GM21786 (cell line): ENCODE measurements at regions not wholly inside any gene's neighbourhood (a gene's known extent, or its start where the extent isn't known, plus 50 kb on each side); places are given as distances from the start of the nearest gene placed in this dataset.

ENCODE experiments used
- ATAC-seq: cut with Tn5 transposase; IDR thresholded peaks from one replicate; pipeline ENCODE4 v1.9.1; 2021; ENCODE audit not compliant: unreplicated experiment

DNA sequence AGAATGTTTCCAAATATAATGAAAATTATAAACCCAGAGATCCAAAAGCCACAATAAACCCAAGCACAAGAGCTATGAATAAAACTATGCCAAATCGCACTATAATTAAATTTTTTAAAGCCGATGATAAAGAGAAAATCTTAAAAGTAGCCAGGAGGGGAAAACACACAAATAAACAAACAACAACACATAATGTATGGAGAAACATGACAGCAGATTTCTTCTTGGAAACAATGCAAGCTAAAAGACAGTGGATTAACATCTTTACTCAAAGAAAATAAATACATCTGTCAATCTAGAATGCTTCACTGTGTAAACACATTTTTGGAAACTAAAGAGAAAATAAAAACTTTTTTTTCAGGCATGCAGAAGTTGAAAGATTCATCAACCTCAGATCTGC is 53.0 kb upstream of the SMOX start:
- no peak for ATAC-seq

DNA sequence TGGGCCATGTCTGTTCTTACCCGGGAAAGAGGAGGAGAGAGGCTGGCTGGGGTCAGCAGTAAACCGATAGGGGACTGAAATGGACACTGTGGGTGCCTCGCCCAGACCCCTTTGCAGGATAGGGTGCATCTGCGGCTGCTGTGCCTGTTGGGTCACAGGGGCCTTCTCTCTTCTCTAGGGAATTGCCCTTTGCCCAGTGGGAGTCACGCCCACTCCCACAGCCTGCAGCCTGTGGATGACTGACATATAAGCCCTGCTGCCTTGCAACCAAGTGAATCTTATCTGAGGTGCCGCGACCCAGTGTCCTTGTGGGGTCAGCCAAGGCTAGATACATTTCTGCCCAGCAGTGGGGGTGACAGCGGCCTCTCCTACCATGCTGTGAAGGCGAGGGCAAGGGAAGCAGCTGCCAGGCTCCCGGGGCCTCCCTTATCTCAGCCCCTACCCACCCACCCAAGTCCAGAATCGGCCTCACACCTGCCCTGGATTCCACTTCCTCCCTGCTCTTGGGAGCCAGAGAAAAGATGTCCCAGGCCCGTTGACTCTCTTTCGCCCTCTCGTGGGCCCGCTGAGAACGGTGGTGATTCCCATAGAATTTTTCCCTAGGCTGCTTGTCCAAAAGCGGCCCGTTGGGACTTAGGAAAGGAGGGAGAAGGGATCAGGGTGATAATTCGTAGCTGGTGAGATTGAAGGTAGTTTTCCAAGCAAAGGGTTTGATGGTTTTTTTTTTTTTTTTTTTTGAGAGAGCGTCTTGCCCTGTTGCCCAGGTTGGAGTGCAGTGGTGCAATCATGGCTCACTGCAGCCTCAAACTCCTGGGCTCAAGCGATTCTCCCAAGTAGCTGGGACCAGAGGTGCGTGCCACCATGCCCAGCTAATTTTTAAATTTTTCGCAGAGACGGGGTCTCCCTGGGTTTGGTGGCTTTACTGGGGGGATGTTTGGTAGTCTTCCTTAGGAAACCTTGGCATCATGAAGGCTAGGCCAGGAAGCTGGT is 56.8 kb upstream of the SMOX start:
- ATAC-seq, result no peak

DNA sequence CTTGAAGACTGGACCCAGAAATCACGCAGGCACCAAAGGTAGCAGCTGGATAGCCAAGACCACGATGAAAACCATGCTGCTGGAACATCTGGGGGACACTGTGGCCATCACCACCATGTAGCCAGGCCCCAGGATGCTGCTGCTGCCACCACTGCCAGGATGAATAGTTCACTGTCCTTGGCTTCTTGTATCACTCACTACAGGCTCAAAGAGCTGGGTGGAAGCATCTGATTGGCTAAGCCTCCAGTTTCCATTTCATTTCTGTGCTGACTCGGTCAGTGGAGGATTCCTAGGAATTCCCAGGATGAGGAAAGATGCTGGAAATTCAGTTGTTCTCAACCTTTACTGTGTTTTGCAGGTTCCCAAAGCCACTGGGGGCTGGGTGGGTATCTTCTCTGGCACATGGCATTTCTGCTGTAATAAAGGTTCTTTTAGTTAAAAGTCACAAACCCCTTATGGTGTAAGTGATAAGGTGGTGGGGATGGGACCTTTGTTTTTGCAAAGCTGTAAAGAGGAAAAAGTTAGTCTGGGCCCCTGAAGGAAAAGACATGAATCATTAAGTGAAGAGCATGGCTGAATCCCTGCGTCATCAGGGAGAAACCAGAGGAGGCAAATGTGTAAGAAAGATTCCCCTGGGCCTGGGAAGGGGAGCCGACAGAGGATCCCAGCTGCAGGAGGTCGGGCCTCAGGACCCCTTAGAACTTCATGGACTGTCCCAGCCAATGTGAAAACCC is 57.7 kb upstream of the SMOX start:
- no peak for ATAC-seq

DNA sequence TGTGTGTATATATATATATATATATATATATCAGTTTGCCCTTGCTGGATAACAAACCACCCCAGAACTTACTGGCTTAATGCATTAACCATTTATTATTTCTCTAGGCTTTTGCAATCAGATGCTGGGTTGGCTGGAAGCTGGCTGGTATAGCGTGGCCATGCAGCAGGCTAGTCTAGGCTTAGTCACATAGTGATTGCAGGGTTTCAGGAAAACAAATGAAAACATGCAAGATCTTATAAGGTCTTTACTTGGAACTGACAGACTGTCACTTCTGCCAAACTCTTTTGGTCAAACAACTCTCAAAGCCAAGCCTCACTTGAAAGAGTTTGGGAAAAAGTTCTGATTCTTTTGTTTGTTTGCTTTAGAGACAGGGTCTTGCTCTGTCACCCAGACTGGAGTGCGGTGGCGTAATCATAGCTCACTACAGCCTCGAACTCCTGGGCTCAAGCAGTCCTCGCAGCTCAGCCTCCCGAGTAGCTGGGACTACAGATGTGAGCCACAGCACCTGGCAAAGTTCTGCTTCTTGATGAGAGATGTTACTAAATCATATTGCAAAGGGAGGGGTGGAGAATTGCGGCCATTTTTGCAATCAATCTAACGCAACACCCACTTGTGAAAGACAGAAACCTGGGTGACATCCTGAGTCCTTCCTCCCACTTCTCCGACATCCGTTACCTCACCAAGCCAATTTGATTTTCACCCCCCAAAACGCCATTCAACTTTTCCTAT is 58.7 kb upstream of the SMOX start:
- ATAC-seq, result no peak

DNA sequence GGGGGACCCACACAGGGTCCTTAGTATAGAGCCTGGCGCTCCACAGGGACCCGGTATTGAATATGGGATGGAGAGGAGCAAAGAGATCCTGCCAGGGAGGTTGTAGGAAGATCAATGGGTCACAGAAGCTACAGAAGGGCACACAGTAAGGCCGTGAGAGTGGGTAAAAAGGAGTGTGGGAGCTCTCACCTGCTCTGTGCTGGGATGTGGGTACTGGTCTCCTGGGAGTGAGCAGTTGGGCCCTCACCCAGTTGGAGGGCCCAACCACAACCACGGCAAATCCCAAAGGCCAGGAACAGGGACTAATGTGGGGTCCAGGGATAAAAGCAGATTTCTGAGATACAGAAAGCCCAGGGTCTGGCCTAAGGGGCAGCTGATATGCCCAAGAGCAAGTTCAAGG is 59.9 kb upstream of the SMOX start:
- ATAC-seq, result no peak

DNA sequence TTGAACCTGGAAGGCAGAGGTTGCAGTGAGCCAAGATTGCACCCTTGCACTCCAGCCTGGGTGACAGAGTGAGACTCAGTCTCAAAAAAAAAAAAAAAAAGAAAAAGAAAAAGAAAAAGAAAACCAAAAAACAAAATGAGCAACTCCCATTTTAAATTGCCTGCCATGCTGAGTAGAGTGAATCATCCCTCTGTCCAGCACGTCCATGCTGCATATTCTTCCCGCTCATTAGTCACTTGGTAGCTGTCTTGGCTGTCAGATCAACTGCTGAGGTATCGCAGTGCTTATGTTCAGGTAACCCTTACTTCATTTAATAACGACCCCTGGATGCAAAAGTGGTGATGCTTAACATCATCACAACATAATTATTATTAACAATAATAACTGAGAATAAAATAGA is 60.7 kb upstream of the SMOX start:
- no peak for ATAC-seq

DNA sequence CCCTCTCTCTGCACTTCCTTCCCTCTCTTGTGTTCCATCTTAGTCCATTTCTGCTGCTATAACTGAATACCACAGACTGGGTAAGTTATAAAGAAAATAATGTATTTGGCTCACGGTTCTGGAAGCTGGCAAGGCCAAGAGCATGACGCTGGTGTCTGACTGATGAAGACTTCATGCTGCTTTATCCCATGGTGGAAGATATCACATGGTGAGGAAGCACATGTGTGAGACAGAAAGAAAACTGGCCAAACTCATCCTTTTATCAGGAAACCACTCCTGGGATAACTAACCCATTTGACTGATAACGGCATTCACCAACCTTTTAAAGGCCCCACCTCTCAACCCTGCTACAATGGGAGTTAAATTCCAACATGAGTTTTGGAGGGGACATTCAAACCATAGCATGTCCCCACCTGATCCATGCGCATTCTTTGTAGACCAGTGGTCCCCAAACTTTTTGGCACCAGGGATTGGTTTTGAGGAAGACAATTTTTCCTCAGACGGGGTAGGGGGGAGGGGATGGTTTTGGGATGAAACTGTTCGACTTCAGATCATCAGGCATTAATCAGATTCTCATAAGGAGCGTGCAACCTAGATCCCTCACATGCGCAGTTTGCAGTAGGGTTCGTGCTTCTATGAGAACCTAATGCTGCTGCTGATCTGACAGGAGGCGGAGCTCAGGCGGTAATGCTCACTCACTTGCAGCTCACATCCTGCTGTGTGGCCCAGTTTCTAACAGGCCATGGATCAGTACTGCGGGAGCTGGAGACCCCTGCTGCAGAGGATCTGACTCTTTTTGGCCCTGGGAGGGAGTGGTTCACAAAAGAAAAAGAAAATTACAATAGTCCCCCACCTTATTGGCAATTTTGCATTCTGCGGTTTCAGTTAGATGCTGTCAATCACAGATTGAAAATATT is 61.6 kb upstream of the SMOX start:
- no peak for ATAC-seq

DNA sequence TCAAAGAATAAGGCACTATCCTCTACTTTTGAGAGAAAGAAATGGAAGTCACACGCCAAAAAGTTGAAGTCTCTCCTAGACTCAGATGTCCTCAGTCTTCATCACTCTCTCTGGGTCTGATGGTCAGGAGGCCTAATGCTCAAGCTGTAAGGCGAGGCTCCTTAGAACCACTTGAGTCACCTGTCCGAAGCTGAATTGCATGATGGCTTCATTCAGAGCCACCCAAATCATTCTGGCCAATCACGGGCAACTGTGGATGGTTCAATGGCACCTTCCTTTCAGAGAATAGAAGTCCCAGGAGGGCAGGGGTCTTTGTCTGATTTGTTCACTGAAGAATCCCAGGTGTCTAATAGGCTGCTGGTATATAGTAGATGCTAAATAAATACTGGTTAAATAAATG is 63.9 kb upstream of the SMOX start:
- no peak for ATAC-seq

DNA sequence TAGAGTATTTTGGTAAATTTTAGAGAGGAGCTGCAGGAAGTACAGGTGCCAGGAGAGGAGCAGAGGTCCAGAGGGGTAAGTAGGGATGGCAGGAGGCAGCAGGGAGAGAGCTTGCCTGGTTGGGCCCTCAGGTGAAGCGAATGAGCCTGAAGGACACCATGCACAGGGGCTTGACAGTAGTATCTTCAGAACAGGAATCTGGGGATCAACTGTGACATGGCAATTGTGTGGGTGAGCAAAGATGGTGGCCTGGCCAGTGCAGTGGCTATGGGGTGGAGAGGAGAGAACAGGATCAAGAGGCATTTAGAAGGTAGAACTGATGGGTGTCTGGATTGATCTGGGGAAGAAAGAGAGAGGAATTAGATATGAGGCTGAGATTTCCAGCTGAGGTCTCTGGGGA is 64.5 kb upstream of the SMOX start:
- no peak for ATAC-seq

DNA sequence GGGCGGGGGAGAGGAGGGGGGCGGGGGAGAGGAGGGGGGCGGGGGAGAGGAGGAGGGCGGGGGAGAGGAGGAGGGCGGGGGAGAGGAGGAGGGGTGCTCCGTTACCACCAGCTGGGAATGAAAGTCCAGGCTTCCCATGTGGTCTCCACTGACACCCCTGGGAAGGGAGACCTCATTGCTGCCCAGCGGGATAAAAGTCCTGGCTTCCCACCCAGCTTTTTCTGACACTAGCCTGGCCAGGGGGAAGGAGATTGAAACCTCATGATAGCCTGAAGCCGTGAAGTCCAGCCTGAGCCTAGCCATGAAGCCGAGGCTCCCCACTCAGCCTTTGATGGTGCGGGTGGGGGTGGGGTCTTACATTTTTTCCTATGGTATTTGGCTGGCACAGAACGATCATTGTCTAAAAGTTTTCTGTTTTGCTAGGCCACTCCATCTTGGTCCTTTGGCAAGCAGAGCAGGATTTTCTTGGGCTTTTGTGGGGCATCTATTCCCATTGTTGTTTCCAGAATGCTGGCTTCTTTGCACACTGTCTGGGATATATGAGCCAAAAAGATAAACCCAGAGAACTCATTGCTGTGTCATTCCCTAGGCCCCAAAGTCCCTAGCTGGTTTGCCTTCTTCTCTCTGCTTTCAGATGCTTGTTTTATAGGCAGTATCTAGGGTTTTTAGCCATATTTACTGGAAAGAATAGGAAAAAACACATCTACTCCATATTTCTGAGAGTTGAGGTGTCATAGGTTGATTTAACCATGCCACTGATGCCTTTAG is 65.3 kb upstream of the SMOX start:
- ATAC-seq, result no peak

DNA sequence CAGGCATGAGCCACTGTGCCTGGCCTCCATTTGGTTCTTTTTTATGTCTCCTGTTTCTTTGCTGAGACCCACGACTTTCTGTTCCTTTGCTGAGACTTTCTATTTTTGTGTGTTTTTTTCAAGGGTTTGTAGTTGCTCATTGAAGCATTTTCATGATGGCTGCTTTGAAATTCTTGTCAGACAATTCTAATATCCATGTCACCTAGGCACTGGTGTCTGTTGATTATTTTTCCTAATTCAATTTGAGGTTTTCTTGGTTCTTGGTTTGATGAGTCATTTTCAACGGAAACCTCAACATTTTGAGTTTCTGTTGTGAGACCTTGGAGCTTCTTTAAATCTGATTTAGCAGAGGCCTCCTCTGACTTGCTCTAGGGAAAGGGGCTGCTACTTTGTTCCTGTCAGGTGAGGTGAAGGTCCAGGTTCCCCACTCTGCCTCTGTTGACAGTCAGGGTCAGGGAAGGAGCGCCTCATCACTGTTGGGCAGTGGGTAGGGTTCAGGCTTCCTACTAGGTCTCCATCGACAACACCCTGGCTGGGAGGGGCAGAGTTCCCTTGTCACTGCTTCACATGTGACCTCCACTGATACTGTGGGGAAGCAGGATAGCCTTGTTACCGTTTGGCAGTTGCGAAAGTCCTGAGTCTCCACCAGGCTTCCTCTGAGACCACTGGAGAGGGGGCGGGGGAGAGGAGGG is 66.1 kb upstream of the SMOX start:
- peak; percentile 51 for ATAC-seq

DNA sequence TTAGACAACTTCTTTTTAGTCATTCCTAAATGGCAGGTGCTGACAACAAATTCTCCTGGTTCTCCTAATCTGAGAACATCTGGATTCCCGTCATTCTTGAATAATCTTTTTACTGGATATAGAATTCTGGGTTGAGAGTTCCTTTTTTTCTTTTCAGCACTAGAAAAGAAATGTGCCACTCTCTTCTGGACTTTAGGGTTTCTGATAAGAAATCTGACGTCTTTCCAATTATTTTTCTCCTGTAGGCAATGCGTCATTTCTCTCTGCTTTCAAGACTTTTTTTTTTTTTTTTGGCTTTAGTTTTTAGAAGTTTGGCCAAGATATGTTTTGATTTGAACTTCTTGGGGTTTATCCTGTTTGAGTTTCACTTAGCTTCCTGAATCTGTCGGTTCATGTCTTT is 66.1 kb upstream of the RNF24 start:
- ATAC-seq, result no peak

DNA sequence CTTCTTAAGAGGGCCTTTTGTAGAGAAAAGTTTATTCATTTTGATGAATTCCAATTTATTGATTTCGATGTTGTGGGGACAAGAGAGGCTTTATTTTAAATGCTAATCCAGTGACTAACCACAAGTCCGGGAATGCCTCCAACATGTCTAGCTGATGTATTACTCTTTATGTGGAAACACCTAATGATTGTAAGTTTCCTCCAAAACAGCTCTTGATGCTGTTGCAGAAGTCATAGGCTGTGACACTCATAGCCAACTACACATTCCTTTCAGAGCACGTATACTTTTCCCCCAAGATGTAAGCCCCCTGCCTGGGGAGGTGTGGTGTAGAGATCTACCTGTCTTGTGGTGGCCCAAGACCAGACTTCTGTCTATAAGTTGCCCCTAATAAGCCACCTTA is 61.3 kb upstream of the RNF24 start:
- ATAC-seq, result no peak

DNA sequence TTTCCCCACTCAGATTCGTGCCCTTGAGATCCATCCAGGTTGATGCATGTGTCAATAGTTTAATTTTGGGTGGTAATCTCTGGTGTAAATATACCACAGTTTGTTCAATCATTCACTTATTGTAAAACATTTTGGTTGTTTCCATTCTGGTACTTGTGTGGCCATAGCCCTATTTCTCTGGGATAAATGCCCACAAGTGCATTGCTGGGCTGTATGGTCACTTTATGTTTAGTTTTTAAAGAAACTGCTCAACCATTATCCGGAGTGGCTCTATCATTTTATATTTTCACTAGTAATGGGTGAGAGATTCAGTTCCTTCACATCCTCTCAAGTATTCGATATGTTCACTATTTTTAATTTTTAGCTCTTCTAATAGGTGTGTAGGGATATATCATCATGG is 60.7 kb upstream of the RNF24 start:
- no peak for ATAC-seq

DNA sequence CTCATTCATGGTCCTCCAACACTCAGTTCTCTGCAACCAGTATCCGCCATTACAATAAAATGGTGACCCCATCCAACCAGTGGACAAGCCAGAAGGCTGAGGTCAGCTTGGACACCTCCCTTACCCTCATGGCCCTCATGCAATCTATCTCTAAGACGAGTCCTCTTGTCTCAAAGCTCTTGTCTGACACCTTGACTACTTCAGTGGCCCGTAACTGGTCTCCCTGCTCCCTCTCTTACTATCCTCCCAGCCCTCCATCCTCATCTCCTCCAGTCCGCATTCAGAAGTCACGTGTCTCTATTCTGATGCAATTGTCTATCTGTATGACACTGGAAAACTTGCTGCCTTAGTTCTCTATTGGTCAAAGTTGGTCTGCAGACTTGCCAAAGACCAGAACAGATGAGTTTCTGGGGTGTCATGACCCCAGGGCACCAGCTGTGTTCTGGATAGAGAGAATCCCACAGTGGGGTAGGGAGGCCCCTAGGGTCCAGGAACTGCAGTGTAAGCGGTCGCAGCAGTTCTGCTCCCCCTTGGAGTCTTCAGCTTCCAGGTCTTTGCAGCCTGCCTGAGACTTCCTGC is 59.6 kb upstream of the RNF24 start:
- no peak for ATAC-seq

DNA sequence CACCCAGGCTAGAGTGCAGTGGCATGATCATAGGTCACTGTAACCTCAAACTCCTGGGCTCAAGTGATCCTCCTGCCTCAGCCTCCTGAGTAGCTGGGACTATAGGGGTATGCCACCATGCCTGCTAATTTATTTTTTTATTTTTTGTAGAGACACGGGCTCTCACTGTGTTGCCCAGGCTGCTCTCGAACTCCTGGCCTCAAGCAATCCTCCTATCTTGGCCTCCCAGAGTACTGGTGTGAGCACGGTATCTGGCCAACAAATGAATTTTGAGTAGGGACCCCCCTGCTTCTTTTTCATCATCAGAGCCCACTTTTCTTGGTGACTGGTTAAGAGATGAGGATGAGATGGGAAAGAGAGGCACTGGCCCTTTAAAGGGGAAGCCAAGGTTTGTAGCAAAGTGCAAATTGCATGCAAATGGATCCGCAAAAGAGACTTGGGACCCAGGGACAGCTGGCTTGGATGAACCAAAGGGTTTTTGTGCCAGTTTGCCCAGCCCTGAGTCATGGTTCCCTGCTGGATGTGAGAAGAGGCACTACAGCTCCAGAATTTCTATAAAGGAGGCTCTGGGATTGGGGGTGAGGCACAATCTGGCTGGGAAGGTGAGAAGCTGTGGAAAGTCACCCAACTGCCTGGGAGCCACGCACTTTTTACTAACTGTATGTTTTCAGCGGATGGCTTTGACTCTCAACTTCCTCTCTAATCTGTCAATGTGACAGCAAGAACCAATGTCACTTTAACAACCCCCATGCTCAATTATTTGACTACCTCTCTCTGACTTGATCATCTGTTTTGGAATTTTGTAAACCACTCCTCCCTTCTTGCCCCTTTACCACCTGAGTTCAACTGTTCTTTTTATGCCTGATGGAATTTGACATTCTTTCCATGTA is 58.7 kb upstream of the RNF24 start:
- ATAC-seq, result no peak

DNA sequence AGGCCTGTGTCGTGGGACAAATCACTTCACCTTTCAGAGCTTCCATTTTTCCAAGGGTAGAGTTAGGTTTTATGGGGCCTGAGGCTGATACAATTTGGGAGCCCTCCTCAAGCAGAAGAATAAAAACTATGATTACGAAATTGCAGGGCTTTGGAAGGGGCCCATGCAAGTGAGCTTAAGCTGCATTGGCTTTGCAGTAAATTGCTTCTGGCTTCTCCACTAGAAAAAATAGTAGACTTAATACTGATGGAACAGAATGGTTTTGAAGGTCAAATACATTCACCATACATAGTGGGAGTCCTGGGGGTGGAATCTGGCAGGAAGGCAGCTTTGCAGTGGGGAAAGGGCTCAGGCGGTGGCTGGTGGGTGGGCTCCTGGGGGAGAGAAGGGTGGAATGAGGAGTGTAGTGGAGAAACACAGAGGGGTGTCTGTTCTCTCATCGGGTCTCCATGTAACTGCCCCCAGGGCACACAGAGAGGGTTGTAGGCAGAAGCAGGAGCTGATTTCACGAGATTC is 55.9 kb upstream of the RNF24 start:
- no peak for ATAC-seq
